Right lobe of liver (tissue), 4 donors: ENCODE measurements at regions not wholly inside any gene's neighbourhood (a gene's known extent, or its start where the extent isn't known, plus 50 kb on each side); places are given as distances from the start of the nearest gene placed in this dataset.

Experiments used
- CTCF ChIP-seq, 4 donors: fragments of 200-600 bp in 3 of 4; fragments of 450-650 bp in 1 of 4; IDR thresholded peaks; one replicate each; pipeline versions ENCODE4 v1.5.1 to v1.8.0; 2016 to 2022; ENCODE audit warnings: antibody characterized with exemption in 4 of 4, mild to moderate bottlenecking in 2 of 4
- POLR2A ChIP-seq: fragments of 450-650 bp; IDR thresholded peaks from one replicate; pipeline ENCODE4 v1.6.1; 2017; ENCODE audit warnings: antibody characterized with exemption, mild to moderate bottlenecking
- donor health status: DM: no; HTN: no; CAD: no.
- donor health status: DM: no; HTN: no; CAD: no.
- donor health status: DM: no; HTN: yes; CAD: no.

- no peak for TF ChIP-seq POLR2A
- TF ChIP-seq CTCF (IDR thresholded peaks at IDR 0.05): no peak
Observed at GRCh38 chr11:104727768-104728167, 170.5 kb downstream of the CASP12 start.
